GM21526 (cell line): ENCODE measurements at regions not wholly inside any gene's neighbourhood (a gene's known extent, or its start where the extent isn't known, plus 50 kb on each side); places are given as distances from the start of the nearest gene placed in this dataset.

Experiments used
- ATAC-seq: cut with Tn5 transposase; IDR thresholded peaks from one replicate; pipeline ENCODE4 v1.9.1; 2021; ENCODE audit warnings: moderate library complexity; ENCODE audit not compliant: unreplicated experiment, low FRiP score

GRCh38 chr16:18060351-18060750, 276.2 kb downstream of the NPIPA8 start:
- ATAC-seq = no peak

DNA sequence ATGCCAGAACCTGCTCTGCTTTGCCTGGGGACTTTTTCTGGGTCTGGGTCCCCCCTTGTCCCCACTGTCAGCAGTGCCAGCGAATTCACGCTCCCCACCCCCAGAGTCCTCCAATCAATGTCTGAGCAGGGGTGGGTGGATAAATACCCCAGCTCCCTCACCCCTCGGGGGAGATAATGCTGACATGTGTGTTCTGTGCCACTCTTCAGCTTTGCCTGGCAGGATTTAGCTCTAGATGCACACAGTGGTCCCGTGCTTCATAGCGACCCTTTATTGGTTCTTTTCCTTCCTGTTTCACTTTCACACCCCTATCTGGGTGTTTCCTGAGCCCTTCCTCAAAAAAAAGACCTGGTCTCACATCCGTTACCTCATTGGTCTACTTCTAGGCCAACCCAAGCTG, 277.0 kb downstream of the NPIPA8 start:
- no peak for ATAC-seq

DNA sequence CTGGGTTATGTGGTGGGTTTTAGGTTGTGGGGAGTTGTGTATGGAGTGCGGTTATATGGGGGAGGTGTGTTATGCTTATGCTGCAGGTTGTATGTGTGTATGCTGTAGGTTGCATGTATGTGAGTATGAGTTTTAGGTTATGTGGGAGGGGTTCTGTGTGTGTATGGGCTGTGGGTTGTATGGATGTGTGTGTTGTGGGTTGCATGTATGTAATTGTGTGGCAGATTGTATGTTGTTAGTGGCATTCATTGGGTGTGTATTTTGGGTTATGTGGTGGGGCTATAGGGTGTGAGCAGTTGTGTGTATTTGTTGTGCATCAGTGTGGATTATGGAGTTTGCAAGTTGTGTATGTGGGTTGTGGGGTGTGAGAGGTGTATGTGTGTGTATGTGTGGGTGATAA, 277.4 kb downstream of the NPIPA8 start:
- ATAC-seq = no peak

GRCh38 chr16:18055411-18055916, 281.1 kb downstream of the NPIPA8 start:
- no peak for ATAC-seq

DNA sequence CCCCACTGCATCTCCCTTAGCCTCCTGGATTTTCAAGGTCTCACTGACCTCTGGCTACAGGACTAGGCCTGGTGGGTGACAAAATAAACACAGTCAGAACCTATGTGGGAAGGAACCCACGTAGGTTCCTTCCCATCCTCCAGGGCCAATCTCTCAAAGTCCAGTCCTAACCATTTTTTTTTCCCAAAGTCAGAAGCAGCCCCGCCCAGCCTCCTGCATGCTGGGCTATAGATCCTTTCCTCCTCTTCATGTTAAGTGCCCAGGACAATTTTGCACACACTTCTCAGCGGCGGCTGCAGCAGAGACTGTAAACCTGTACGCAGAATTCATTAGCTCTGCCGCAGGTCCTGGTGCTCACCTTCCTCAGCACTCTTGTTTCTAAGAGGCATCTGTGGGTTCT, 285.8 kb downstream of the NPIPA8 start:
- ATAC-seq = no peak

GRCh38 chr16:18050234-18050633, 286.3 kb downstream of the NPIPA8 start:
- no peak for ATAC-seq

DNA sequence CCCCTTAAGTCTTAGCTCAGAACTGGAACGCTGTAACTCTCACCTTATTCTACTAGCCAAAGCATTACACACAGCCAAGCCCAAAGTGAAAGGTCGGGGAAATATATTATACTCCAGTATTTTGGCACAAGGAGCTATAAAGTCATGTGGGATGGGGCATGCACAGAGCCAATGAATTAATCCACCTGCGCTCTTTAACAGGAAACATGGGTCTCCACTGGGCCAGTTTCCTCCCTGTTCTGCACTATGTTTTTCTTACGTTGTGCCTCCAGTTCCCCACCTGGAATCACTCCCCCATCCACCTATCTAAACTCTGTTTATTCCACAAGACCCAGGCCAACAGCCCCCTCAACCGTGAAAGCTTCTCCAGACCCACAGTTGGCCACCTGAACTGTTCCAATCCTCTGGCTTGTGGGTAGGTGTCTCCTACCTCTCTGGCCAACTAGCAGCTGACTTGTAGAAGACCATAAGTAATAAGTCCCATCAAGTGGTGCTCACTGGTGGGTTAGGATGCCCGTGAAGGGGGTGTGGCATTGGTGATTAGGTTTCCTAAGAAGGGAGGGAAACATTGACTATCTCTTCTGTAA, 286.9 kb downstream of the NPIPA8 start:
- ATAC-seq = no peak

DNA sequence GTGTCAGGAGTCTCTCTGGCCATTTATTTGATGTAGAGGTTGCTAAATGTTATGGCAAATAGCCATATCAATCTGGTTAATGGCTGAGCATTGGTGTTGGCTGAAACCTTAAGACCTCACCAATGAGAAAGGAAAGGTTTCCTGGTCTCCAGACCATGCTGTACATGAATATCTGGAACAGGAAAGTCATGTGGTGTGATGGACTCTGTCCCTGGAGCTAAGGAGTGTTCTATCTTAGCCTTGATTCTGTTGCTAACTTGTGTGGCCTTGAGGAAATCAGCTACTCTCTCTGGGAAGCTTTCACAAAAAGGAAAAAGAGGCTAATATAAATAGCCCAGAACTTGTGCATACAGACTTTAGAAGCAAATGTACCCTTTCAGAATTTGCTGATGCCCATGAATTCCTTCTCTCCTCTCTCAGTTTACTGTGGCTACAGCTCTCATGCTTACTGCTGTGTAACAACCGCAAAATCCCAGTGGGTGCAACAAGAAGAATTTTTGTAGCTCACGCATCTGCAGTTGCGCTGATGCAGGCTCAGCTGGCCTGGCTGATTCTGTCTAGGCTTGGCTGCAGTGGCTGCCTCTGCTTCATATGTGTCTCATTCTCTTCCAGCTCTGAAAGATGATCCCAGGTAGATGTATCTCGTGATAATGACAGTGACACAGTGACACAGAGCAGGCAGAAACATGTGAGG, 287.5 kb downstream of the NPIPA8 start:
- no peak for ATAC-seq

DNA sequence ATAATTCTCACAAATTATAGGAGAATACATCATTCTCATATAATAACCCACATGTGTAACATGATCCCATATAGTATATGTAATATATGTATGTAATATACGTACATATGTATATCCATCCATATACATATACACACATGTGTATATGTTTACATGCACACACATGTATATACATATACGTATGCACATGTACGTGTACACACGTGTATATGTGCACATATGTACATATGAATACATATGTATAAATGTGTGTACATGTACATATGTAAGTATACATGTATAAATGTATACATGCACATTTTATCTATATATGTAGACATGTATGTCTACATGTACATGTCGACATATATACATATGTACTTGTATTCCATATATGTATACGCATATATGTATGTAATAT, 288.8 kb downstream of the NPIPA8 start:
- ATAC-seq = no peak

DNA sequence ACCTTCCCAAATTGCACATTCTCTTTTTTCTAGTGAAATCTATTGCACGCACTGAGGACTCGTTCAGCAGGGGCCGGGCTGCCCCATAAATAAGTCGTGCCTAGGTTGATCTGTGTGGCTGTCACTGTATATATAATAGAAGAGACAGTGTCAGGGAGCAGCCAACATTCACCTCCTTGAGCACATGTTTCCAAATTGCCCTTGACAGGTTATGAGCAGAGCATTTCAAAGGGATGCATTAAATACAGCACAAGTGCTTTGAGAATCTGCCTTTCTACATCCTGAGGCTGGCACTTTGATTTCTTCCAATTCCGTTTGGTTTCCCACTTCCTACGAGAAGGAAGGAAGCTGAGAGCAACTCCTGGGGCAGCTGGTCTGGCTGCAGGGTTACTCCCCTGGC, 291.2 kb downstream of the NPIPA8 start:
- no peak for ATAC-seq

DNA sequence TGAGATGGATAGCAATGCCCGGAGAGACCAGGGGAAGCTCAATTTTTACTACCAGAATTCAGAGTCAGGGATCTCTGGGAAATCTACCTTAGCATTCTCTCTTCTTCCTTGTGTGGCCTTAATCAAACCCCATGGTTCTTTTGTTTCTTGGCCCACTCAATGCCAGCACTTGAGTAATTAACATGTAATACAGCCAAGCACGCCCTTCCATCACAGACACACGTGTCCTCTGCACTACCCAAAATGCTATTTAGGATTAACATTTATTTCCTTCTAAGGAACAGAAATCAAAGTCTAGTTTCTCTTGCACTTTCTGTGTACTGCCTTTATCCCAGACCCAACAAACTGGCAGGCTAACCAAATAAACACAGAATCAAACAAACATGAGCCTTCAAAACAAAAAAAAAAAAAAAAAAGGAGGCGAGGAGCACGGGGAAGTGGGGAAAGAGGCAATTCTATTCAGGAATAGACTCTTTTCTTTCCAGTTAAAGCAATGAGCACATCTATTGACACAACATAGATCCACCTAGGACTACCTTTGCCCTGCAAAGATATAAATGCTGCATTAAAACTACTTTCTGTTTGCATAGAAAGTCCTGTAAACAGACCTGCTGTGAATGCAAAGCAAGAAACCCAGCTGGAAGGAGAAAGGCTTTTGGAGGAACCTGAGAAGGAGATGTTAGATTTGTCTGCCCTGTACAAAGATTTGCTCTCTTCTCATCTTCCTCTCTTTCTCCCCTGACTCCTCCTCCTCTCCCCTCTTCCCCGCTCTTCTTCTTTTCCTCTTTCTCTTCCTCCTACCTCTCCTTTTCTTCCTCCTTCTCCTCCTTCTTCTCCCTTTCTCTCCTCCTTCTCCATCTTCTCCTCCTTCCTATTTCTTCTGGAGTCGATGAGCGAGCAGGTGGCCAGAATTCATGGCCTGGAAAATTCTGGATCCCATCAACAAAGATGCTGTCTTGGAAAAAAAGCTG, 294.4 kb downstream of the NPIPA8 start:
- no peak for ATAC-seq

GRCh38 chr16:18039931-18040330, 296.6 kb downstream of the NPIPA8 start:
- ATAC-seq = no peak

- no peak for ATAC-seq
These were observed 299.5 kb downstream of the NPIPA8 start for GRCh38 chr16:18037051-18037450.

GRCh38 chr16:18024611-18025010, 311.9 kb downstream of the NPIPA8 start:
- no peak for ATAC-seq

DNA sequence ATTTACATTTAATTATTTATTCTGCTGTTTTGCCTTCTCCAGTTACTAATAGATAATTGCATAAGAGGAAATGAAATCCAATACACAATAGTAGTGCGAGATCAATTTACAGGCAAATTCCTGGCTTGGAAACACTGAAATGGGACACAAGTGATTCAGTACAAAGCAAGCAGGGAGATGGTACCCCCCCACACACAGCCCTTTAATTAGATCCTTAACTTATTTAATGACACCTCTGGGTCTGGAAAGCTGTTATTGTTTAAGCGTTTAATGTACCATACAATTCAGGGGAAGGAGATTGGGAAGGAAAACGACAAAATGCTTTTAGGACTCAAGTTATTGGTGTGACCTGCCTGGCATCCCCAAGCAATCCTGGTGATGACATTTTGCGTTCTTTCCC, 318.2 kb downstream of the NPIPA8 start:
- no peak for ATAC-seq

DNA sequence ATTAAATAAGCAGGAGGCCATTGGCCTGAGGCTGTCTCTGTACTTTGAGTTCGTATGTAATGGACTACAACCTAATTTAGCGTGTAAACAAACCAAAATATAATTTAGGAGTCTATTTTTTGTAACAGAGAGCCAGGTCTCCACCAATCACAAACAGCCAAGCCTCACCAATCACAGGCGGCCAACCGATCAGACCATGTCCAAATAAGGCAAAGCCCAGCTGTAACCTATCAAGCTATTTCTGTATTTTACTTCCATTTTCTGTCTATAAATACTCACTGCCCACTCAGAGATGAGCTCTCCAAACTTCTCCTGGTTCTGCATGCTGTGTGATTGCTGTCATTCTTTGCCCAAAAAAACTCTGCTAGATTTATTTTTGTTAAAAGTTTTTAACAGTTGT, 322.7 kb downstream of the NPIPA8 start:
- no peak for ATAC-seq

DNA sequence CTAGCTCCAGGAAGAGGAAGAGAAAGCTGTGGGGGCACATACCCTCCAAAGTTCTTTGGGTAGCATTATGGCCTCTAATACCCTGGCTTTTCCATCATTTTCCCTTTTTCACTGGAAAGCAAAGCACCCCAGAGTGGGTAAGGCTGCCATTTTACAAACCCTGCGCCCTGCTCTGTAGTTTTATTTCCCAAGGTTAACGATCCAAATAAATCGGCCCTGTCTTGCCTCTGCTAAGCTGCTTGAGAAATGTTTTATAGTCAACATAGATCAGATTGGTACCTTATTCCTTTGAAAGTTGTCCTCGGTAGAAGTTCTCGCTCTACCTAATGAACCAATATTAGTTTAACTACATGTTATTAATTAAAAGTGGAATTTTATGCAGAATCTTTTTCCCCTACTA, 328.2 kb downstream of the NPIPA8 start:
- no peak for ATAC-seq

- ATAC-seq = no peak
These were observed 333.5 kb downstream of the NPIPA8 start for GRCh38 chr16:18003033-18003432.

GRCh38 chr16:17998996-17999395, 337.5 kb downstream of the NPIPA8 start:
- no peak for ATAC-seq

- ATAC-seq = no peak
These were observed 338.0 kb downstream of the NPIPA8 start for GRCh38 chr16:17998550-17998949.

GRCh38 chr16:17994027-17994426, 342.5 kb downstream of the NPIPA8 start:
- ATAC-seq = no peak
